Left lobe of liver (tissue), 2 donors: ENCODE measurements at regions not wholly inside any gene's neighbourhood (a gene's known extent, or its start where the extent isn't known, plus 50 kb on each side); places are given as distances from the start of the nearest gene placed in this dataset.

Source experiments
- ATAC-seq: fragments of 200-7000 bp; cut with Tn5 transposase; one replicate; pipeline ENCODE4 v1.9.1; 2020; ENCODE audit warnings: mild to moderate bottlenecking, moderate library complexity
- DNase-seq: peaks from one replicate; pipeline ENCODE4 v3.0.0-alpha.2; 2020; ENCODE audit warnings: low spot score
- donor health status: DM: no; HTN: no; CAD: no; lungs with moderate emphysema.
- donor health status: DM: no; HTN: yes; CAD: no.

GRCh38 chr15:47266566-47266965, 450.7 kb upstream of the SEMA6D start:
- no peak for ATAC-seq
- no peak for DNase-seq

- no peak for ATAC-seq
- no peak for DNase-seq
Observed at GRCh38 chr15:47273864-47274263, 443.4 kb upstream of the SEMA6D start.

- ATAC-seq (peak; percentile 51), DNase-seq (no peak)
Observed at GRCh38 chr15:47283246-47283645, 434.1 kb upstream of the SEMA6D start.

DNA sequence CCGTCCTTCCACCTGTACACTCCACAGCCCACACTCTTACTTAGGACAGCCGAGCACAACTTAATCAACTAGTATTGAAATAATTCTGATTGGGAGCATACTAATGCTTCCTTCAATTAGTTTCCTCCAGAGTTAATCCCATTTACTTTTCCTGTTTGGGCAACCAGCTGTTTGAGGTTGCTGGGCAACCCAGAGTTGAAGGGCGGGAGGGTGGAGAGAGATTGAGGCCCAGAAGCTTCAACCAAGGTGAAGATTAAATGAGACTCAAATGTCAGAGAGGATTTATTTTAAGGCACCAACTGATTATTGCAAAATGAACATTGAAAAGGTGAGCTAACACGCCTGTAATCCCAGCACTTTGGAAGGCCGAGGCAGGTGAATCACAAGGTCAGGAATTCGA, 428.5 kb upstream of the SEMA6D start:
- ATAC-seq (no peak), DNase-seq (no peak)

GRCh38 chr15:47289656-47290055, 427.6 kb upstream of the SEMA6D start:
- no peak for DNase-seq
- ATAC-seq = no peak

- ATAC-seq (no peak), DNase-seq (no peak)
Observed at GRCh38 chr15:47291767-47292166, 425.5 kb upstream of the SEMA6D start.

GRCh38 chr15:47292638-47293190, 424.6 kb upstream of the SEMA6D start:
- ATAC-seq (no peak), DNase-seq (no peak)

GRCh38 chr15:47293466-47294162, 423.7 kb upstream of the SEMA6D start:
- ATAC-seq (peak; percentile 93), DNase-seq (peak; percentile 77)

GRCh38 chr15:47294765-47295259, 422.5 kb upstream of the SEMA6D start:
- ATAC-seq (peak; percentile 35), DNase-seq (no peak)

GRCh38 chr15:47296881-47297280, 420.4 kb upstream of the SEMA6D start:
- no peak for ATAC-seq
- DNase-seq = no peak

DNA sequence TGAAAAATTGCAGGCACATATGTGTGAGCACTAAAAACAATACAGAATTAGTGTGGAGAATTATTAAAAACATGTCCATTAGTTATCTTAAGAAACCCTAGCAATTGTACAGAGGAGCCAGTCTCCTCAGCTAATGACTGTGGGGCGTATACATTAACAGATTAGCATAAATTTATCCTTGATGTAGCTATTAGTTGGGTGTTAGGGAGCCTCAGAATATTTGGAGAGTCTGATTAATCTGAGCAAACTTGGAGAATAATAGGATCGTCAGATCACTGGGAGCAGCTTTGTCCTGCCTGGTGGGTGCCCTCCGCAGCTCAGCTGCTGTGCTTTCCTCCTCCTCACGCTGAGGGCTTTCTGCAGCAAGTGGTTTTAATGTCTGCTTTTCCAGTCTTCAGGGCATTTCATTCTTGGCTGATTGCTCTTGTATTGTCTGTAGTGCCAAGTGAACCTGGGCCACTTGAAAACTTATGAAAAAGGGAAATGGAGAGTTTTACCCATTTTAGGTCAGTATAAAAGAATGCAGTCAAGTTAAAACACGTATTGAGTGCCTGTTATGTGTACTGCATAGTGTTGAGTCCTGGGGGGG, 417.4 kb upstream of the SEMA6D start:
- DNase-seq (no peak), ATAC-seq (no peak)

DNA sequence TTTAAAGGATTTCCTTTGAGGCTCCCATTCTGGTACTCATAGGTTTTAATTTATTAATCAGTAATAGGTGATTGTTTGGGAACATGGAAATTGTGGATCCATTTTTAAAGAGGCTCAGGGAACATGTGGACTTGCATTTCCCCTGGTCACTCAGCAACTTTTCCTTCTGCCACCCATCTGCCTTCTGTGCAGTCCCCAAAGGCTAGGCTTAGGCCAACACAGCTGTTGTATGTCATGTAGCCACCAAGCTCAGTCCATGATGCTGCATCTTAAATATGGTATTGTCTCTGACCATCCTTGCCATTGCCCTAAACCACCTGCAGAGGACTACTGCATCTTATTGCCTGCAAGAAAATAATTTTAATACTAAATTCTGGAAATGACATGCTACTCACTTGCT, 416.7 kb upstream of the SEMA6D start:
- no peak for ATAC-seq

DNA sequence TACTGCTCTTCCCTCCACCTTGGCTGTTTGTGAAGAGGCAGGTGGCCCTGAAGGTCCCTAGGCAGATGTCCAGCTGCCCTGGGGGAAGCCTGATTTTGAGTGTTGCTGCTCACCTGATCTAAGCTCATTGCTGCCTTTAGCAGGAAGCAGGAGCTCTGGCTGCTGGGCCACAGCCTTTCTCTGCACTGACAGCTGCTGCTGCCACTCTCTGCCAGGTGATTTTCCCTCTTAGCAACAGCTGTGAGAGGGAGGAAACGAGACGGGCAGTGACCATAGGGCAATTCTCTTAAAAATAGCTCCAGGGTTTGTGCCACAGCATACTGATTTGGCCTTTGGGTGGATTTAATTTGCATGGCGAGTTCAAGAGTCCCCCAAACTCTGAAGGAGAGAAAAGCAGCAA, 415.8 kb upstream of the SEMA6D start:
- ATAC-seq (peak; percentile 14), DNase-seq (no peak)

More for the DNA sequence above, 416.7 kb upstream of the SEMA6D start:
- DNase-seq = no peak

GRCh38 chr15:47304656-47305055, 412.6 kb upstream of the SEMA6D start:
- ATAC-seq = no peak
- DNase-seq = no peak

- ATAC-seq (no peak), DNase-seq (no peak)
Observed at GRCh38 chr15:47312161-47312560, 405.1 kb upstream of the SEMA6D start.

GRCh38 chr15:47326410-47327333, 390.6 kb upstream of the SEMA6D start:
- no peak for DNase-seq

GRCh38 chr15:47331829-47332393, 385.4 kb upstream of the SEMA6D start:
- no peak for ATAC-seq
- DNase-seq = no peak

More at GRCh38 chr15:47326410-47327333, 390.6 kb upstream of the SEMA6D start:
- no peak for ATAC-seq

DNA sequence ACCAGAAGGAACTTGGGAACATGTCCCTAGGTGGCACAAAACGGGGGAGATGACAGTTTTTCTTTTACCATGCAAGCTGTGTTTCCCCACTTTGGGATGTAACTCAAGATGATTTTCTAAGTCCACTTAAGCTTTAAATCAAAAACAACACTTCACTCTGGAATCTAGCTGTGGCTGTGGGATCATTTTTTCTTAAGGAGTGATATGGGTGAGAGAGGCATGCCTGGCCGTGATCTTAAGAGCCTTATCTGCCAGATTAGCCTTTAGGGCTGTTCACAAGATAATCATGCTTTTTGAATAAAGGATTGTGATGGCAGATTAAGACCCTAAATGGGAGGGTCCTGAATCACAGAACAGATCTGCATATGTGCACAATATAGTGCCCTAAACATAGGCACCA, 384.8 kb upstream of the SEMA6D start:
- DNase-seq (no peak), ATAC-seq (no peak)

DNA sequence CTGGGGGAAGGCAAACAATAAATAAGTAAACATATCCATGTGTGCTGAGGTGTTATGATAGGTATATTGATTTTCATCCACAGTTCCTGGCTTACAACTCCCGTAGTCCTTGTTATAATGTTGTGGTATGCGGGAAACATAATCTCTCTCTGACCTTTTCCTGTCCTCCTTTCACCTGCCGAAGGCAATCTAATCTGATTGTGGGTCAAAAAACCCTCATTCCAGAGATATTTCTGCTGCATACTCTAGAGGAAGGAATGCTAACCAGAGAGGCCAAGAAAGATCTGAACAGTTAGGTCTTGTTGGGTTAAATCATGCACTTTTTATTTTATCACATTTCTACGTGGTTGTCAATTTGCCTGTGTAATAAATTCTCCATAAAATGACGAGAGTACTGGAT, 383.6 kb upstream of the SEMA6D start:
- ATAC-seq (no peak), DNase-seq (no peak)

- no peak for DNase-seq
- peak; percentile 54 for ATAC-seq
Observed at GRCh38 chr15:47334805-47335535, 382.3 kb upstream of the SEMA6D start.
